AG20443 (cell line): ENCODE measurements at regions not wholly inside any gene's neighbourhood (a gene's known extent, or its start where the extent isn't known, plus 50 kb on each side); places are given as distances from the start of the nearest gene placed in this dataset.

Source experiments
- DNase-seq: peaks from one replicate; pipeline ENCODE4 v3.0.0; 2012; ENCODE audit warnings: low spot score, mixed read lengths

GRCh38 chr16:52052818-52053217 is 494.1 kb downstream of the TOX3 start:
- DNase-seq, result no peak

DNA sequence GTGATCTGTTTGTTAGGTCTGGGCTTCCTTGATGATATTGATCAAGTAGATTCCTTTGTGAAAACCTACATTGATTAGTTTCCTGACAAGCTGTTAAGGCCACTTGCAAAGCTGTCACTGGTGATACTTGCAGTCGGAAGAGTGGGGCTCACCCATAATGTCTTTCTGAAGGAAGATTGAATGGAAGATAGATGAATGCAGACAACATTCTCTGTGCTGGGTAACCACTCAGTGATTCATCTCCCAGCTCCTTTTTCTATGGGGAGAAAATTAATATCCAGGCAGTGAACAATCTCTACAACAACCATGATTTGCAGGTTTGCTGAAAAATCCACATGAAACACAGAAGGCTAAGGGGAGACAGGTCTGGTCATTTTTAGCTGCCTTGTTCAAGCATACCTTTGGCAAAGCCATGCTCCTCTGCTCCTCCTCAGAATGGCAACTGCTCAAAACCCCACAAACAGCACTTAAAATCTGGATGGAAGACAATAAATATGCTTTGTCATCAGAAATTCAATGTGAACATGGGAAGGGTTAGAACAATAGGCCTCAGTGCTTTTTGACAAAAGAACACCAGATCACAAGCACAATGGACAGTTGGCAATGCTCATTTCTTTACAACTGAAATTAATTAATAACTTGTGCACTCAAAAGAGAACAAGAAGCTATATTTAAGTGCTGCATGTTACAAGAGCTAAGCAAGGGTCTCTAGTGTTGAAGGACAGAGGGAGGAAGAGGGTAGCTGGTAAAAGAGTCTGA is 495.4 kb downstream of the TOX3 start:
- no peak for DNase-seq

GRCh38 chr16:52050418-52050817 is 496.5 kb downstream of the TOX3 start:
- no peak for DNase-seq

DNA sequence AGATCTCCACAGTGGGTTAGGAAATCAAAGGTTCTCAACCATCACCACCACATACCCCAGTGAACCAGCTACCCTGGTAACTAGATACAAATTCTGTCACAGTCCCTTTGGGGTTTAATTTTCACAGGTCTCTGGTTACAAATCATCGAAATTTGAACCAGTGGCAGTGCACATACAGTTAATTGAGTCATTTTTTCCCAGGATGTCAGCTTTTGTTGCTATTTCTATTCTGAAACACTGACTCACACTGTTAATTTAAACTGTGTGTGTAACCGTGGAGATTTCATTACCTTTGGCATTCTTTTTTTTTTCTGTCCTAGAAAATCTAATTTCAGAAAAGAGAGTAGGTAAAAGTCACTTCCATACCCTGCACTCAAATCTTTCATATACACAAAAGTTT is 511.5 kb downstream of the TOX3 start:
- no peak for DNase-seq

DNA sequence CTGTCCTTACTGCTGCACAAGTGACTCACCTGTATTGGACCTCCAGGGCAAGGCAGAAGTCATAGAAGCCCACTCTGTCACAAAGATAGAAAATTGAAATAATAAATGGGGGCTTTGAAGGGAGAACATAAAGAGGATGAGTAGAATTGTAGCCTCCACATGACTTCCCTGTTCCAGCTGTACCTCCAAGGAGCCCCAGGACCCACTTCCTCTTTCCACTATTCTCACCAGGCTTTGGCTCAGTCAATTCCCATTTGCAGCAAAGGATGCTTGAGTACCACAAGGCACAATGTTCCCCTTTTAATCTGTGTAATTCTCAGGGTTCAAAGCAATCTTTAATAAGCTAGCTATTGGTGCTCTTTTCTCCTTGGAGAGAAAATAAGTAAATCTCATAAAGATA is 512.1 kb downstream of the TOX3 start:
- DNase-seq, result no peak

- DNase-seq, result no peak
Measured at GRCh38 chr16:52033992-52034391, 513.0 kb downstream of the TOX3 start.

GRCh38 chr16:52022980-52023379 is 524.0 kb downstream of the TOX3 start:
- DNase-seq, result no peak

DNA sequence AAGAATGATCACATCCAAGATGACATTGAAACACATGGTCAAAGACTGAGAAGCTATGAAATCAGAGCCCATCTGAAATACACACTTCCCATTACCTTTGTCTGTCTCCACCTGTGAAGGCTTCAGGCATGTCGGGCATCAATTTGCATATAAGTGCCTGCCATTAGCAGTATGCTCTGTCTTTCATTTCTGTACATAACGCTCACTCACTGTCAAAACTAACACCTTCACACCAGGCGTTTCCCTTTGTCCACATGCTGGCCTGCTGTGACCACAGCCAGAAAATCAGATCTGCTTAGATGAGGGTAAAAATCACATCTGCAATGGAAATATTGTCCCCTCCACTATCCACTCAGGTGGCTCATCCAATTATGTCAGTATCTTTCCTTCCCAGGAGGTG is 524.8 kb downstream of the TOX3 start:
- DNase-seq, result no peak

DNA sequence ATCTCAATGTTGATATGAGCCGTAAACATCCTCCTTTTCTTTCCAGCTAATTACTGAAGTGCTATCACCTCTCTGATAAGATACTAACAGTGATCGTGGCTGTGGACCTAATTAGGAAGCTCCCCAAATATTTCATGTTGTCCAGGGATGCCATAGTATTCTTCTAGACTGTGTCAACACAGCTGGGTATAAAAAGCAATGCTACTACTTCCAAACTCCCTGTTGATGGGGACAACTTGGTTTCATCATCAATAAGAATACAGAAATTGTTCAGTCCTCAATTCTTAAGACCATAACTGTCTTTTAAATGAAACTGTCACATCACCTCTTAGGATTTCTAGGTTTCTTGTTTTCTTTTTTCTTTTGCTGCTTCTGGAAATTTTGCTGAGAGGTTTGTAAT is 530.6 kb downstream of the TOX3 start:
- no peak for DNase-seq

- DNase-seq, result no peak
Measured at GRCh38 chr16:52005551-52005950, 541.4 kb downstream of the TOX3 start.

DNA sequence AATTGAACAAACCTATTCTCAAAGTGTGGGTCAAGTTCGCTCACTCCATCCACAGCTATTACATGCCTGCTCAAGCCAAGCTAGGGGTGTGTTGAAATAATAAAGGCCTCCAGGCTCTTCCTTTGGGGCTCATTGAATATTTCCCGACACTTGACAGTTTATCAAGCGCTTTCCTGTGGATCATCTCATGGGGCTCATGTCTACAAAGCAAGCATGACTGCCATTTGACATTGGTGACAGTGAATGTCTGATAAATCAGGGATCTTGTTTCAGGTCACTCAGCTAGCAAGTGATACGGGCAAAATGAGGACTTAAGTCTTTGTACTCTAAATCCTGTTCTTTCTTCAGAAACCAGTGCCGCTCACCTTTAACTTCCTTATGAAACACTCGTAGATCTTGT is 542.6 kb downstream of the TOX3 start:
- no peak for DNase-seq

- DNase-seq, result no peak
Measured at GRCh38 chr16:52002026-52002425, 544.9 kb downstream of the TOX3 start.

- DNase-seq, result no peak
Measured at GRCh38 chr16:51996516-51996915, 550.4 kb downstream of the TOX3 start.

DNA sequence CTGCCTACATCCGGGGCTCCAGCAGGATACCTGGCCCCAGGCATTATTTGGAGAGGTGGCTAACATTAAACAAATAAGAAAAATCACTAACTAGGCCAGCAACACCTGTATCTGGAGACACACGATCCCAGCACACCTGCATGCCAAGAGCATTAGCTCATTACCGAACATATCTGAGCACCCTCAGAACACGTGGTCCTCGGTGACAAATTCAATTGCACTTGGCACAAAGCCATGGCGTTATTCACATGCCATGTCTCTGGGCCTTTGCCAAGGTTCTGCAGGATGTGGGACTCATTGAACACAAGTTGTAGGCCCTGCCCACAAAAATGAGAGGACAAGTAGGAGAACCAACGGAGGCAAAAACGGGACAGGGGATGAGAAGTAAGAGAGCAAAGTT is 552.3 kb downstream of the TOX3 start:
- DNase-seq, result no peak

DNA sequence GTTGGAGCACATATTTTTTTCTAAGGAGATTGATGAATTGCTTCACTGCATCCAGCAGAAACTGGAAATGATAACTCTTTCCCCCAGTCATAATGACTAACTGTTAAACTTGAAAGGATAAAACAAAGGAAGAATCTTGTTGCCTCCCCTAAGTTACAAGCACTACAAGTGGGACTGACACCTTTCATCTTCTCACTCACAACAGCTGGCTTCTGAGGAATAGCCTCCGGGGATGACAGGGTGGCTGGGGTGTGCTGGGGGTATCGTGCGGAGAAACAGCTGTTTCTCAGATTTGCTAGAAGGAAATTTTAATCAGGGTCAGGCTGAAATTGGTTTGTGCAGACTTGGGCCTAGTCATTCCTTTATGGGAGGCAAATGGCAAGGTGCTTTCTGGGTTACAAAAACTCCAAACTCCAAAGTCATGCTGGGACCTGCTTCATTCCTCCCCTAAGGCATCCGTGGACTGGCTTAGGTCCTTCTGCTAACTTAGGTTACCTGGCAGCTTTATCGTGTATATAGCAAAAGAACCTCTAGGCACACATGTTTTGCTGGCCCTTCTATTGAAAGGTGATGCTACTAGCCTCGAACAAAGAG is 557.2 kb downstream of the TOX3 start:
- no peak for DNase-seq

DNA sequence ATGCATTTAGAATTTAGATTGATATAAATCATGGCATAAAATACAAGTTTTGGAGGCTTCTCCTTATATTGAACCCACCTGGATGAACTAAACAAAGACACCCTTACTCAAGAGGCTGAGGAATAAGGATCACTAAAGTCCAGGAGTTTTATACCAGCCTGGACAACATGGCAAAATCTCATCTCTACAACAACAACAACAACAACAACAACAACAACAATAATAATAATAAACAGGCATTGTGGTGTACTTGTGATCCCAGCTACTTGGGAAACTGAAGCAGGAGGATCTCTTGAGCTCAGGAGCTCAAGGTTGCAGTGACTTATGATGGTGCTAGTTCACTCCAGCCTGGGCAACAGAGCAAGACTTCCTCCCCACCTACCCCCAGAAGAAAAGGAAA is 558.0 kb downstream of the TOX3 start:
- DNase-seq, result no peak

GRCh38 chr16:51987519-51987918 is 559.4 kb downstream of the TOX3 start:
- no peak for DNase-seq

DNA sequence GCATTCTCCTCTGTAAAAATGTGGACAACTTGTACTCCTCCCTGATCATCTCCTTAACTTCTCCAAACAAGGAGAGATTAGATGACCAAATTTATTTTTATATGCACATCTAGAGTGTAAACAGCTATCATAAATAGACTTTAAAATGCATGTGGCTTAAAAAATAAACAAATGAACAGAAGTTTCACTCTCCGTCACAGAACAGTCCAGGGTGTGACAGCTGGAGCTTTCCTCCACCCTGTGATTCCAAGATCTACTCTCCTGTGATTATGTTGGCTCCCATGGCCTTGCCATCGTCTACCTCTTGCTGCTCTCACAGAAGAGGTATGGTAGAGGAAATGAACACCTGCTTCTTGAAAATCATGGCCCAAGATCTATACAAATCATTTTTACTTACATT is 560.2 kb downstream of the TOX3 start:
- DNase-seq, result no peak

DNA sequence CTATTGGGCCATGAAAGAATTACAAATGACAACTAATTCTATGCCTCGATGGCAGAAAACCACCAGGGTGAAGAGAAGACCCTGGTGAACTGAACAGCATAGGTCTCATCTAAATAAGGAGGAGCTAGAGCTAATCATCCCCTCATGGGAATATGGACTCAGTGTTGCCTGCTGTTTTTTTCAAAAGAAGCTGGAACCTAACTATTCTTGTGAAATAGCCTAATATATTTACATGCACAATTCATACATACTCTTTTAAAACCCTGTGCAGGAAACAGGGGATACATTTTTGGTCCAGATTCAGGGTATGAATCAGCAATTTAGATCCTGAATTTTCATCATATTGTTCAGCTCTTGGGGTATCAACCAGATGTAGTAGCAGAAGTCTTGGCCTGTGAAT is 560.6 kb downstream of the TOX3 start:
- no peak for DNase-seq

DNA sequence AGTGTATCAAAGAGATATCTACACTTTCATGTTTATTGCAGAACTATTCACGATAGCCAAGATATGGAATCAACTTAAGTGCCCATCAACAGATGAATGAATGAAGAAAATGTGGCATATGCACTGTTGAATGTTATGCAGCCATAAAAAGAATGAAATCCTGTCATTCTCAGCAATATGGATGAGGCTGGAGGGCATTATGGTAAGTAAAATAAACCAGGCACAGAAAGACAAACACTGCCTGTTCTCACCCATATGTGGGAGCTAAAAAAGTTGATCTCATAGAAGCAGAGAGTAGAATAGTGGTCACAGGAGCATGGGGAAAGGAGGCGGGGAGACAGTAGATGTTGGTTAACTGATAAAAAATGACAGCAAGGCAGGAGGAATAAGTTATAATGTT is 561.8 kb downstream of the TOX3 start:
- DNase-seq, result no peak

GRCh38 chr16:51984395-51984794 is 562.5 kb downstream of the TOX3 start:
- no peak for DNase-seq

- DNase-seq, result peak; percentile 57
Measured at GRCh38 chr16:51982715-51983680, 563.9 kb downstream of the TOX3 start.

DNA sequence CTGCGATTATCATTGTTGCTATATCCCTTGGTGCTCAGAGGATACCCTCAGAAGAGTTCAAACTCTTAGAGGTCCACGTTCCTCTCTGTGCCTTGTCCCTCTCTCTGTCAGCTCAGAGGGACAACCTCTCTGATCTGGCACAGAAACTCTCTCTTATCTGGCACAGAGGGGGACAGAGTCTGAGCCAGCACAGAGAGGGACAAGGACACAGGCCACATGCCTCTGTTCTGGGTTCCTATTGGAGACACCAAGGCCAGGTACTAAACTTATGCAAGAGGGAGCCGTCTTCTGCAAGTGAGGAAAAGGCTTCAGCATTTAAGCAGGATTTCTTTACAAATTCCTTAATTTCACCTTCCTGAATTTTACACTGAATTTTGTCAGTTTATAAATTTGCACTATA is 565.2 kb downstream of the TOX3 start:
- no peak for DNase-seq
